H1 (cell line): ENCODE measurements at regions not wholly inside any gene's neighbourhood (a gene's known extent, or its start where the extent isn't known, plus 50 kb on each side); places are given as distances from the start of the nearest gene placed in this dataset.

Source experiments
- CTCF ChIA-PET: fragments of 300-600 bp; sonication (Branson Sonifier 250); formaldehyde crosslinking; loops from one replicate; lab custom pipeline; 2021; ENCODE audit not compliant: partially characterized antibody; lab: Charles Lee
- POLR2A ChIA-PET: fragments of 300-600 bp; sonication (Branson Sonifier 250); formaldehyde crosslinking; loops from one replicate; lab custom pipeline; 2021; ENCODE audit warnings: inconsistent platforms; ENCODE audit not compliant: partially characterized antibody; lab: Charles Lee
- DNase-seq, 2 experiments: peaks; one replicate each; pipeline versions ENCODE4 v3.0.0 to v3.0.0-alpha.2; 2010 to 2022; ENCODE audit warnings: low spot score in 2 of 2, low read depth in 1 of 2, mixed read lengths in 1 of 2
- FAIRE-seq: peaks from 2 replicates; lab custom pipeline; 2011; peaks lifted over from hg19 to GRCh38; lab: Jason Lieb, UNC
- H2AFZ ChIP-seq: 2 replicates; pipeline ENCODE4 v1.8.1; 2012; ENCODE audit warnings: low read length, inconsistent platforms
- H2AK5ac ChIP-seq: 2 replicates; pipeline ENCODE4 v1.6.1; 2013; ENCODE audit warnings: low read depth, low read length
- H2BK120ac ChIP-seq: replicated peaks from 2 replicates; pipeline ENCODE3; 2013; ENCODE audit warnings: low read depth, low read length, inconsistent platforms
- H2BK12ac ChIP-seq: 2 replicates; pipeline ENCODE4 v1.6.1; 2013; ENCODE audit warnings: low read depth, low read length
- H2BK15ac ChIP-seq: 2 replicates; pipeline ENCODE4 v1.6.1; 2013; ENCODE audit warnings: low read length
- H2BK20ac ChIP-seq: 2 replicates; pipeline ENCODE4 v1.6.1; 2013; ENCODE audit warnings: low read length
- H2BK5ac ChIP-seq: 2 replicates; pipeline ENCODE4 v1.6.1; 2013; ENCODE audit warnings: low read depth, low read length
- H3K14ac ChIP-seq: 2 replicates; pipeline ENCODE4 v1.6.1; 2013; ENCODE audit warnings: inconsistent platforms; ENCODE audit not compliant: insufficient read length
- H3K18ac ChIP-seq: 2 replicates; pipeline ENCODE4 v1.6.1; 2013; ENCODE audit warnings: low read length; ENCODE audit errors: extremely low read depth
- H3K23ac ChIP-seq: 2 replicates; pipeline ENCODE4 v1.6.1; 2013; ENCODE audit warnings: inconsistent platforms; ENCODE audit not compliant: insufficient read length
- H3K23me2 ChIP-seq: 2 replicates; pipeline ENCODE4 v1.6.1; 2013; ENCODE audit warnings: low read depth, low read length
- H3K27ac ChIP-seq: 2 replicates; pipeline ENCODE4 v1.6.1; 2011; ENCODE audit warnings: low read depth, low read length, inconsistent platforms
- H3K27me3 ChIP-seq, 4 experiments: replicated peaks in 1 of 4; 1 replicate in 1 of 4; 2 replicates in 3 of 4; pipeline versions ENCODE4 v1.6.1 to v1.8.1; 2011 to 2013; ENCODE audit warnings: low read length in 3 of 4, mild to moderate bottlenecking in 3 of 4, inconsistent platforms in 2 of 4, mixed read lengths in 2 of 4, moderate library complexity in 1 of 4; ENCODE audit not compliant: control insufficient read depth in 3 of 4, insufficient read depth in 3 of 4; ENCODE audit errors: extremely low read depth in 1 of 4
- H3K36me3 ChIP-seq, 4 experiments: 2 replicates each; pipeline versions ENCODE4 v1.6.1 to v1.8.1; 2011 to 2013; ENCODE audit warnings: mild to moderate bottlenecking in 4 of 4, low read length in 3 of 4, moderate library complexity in 2 of 4, control low read depth in 1 of 4, inconsistent platforms in 1 of 4; ENCODE audit not compliant: insufficient read depth in 4 of 4, control insufficient read depth in 2 of 4
- H3K4ac ChIP-seq: replicated peaks from 2 replicates; pipeline ENCODE3; 2013; ENCODE audit warnings: low read length, low read depth, mixed read lengths, inconsistent platforms; ENCODE audit not compliant: insufficient read length
- H3K4me1 ChIP-seq, 4 experiments: replicated peaks in 1 of 4; 1 replicate in 1 of 4; 2 replicates in 3 of 4; pipeline versions ENCODE4 v1.6.1 to v1.8.1; 2011 to 2013; ENCODE audit warnings: low read length in 3 of 4, inconsistent platforms in 2 of 4, mixed read lengths in 1 of 4; ENCODE audit not compliant: insufficient read depth in 4 of 4, control insufficient read depth in 3 of 4
- H3K4me2 ChIP-seq, 2 experiments: 2 replicates each; pipeline versions ENCODE4 v1.6.1 to v1.8.1; 2011 to 2013; ENCODE audit warnings: low read depth in 2 of 2, low read length in 2 of 2, control low read depth in 1 of 2, inconsistent platforms in 1 of 2, mild to moderate bottlenecking in 1 of 2; ENCODE audit not compliant: insufficient read depth in 1 of 2
- H3K4me3 ChIP-seq, 4 experiments: fragments of 200-600, 300-600 bp in 1 of 4; sonication (generic), shearing (Covaris generic), sonication (Bioruptor Twin) in 1 of 4; 2 replicates each; pipeline versions ENCODE4 v1.5.1 to v1.8.1; 2011 to 2016; ENCODE audit warnings: low read length in 4 of 4, low read depth in 3 of 4, control low read depth in 2 of 4, inconsistent platforms in 2 of 4, mild to moderate bottlenecking in 2 of 4, mixed read lengths in 1 of 4, moderate library complexity in 1 of 4; ENCODE audit not compliant: insufficient read depth in 2 of 4; ENCODE audit errors: extremely low read depth in 1 of 4
- H3K56ac ChIP-seq: replicated peaks from 2 replicates; pipeline ENCODE3; 2013; ENCODE audit warnings: low read depth, mild to moderate bottlenecking, mixed read lengths, low read length, inconsistent platforms; ENCODE audit not compliant: insufficient read length
- H3K79me1 ChIP-seq: 2 replicates; pipeline ENCODE4 v1.6.1; 2013; ENCODE audit warnings: low read depth, low read length, control low read depth
- H3K79me2 ChIP-seq, 2 experiments: 2 replicates each; pipeline versions ENCODE4 v1.6.1 to v1.8.1; 2012 to 2013; ENCODE audit warnings: low read length in 2 of 2, mild to moderate bottlenecking in 2 of 2, inconsistent platforms in 1 of 2; ENCODE audit not compliant: insufficient read depth in 2 of 2, control insufficient read depth in 1 of 2
- H3K9ac ChIP-seq, 4 experiments: replicated peaks in 1 of 4; 1 replicate in 1 of 4; 2 replicates in 3 of 4; pipeline versions ENCODE4 v1.6.1 to v1.8.1; 2011 to 2013; ENCODE audit warnings: low read depth in 3 of 4, low read length in 3 of 4, control low read depth in 2 of 4, mild to moderate bottlenecking in 2 of 4, moderate library complexity in 2 of 4, inconsistent platforms in 1 of 4; ENCODE audit errors: extremely low read depth in 1 of 4
- H3K9me3 ChIP-seq, 2 experiments: 2 replicates each; pipeline versions ENCODE4 v1.6.1 to v1.8.1; 2012 to 2013; ENCODE audit warnings: mild to moderate bottlenecking in 2 of 2, moderate library complexity in 2 of 2, control low read depth in 1 of 2, inconsistent platforms in 1 of 2, low read depth in 1 of 2, low read length in 1 of 2, mixed read lengths in 1 of 2; ENCODE audit not compliant: insufficient read depth in 2 of 2
- H4K20me1 ChIP-seq, 2 experiments: replicated peaks in 1 of 2; 2 replicates each; pipeline versions ENCODE3 to v1.8.1; 2011 to 2013; ENCODE audit warnings: inconsistent platforms in 2 of 2, low read length in 2 of 2, mild to moderate bottlenecking in 1 of 2; ENCODE audit not compliant: insufficient read depth in 2 of 2, control insufficient read depth in 1 of 2
- H4K5ac ChIP-seq: 2 replicates; pipeline ENCODE4 v1.6.1; 2013; ENCODE audit warnings: low read length, low read depth, mixed read lengths, inconsistent platforms; ENCODE audit not compliant: insufficient read length
- H4K8ac ChIP-seq: 2 replicates; pipeline ENCODE4 v1.8.0; 2013; ENCODE audit warnings: mild to moderate bottlenecking, moderate library complexity, low read length, inconsistent platforms; ENCODE audit not compliant: insufficient read depth; ENCODE audit errors: extremely low read depth
- H4K91ac ChIP-seq: replicated peaks from 2 replicates; pipeline ENCODE3; 2013; ENCODE audit warnings: low read length, mixed read lengths, inconsistent platforms; ENCODE audit not compliant: insufficient read length
- CEBPB ChIP-seq: IDR thresholded peaks from 2 replicates; pipeline ENCODE4 v1.6.1; 2012; ENCODE audit warnings: low read depth, low read length
- EGR1 ChIP-seq: IDR thresholded peaks from 2 replicates; pipeline ENCODE4 v1.6.1; 2011; ENCODE audit warnings: low read depth, low read length, borderline replicate concordance
- GABPA ChIP-seq: IDR thresholded peaks from 2 replicates; pipeline ENCODE4 v1.6.1; 2011; ENCODE audit warnings: mild to moderate bottlenecking, low read length, moderate library complexity, borderline replicate concordance; ENCODE audit not compliant: insufficient read depth
- HDAC6 ChIP-seq: IDR thresholded peaks from one replicate; pipeline ENCODE4 v1.7.1; 2012; ENCODE audit warnings: low read depth, mild to moderate bottlenecking, inconsistent platforms, low read length, moderate library complexity
- KDM5A ChIP-seq: fragments of 200-600 bp; IDR thresholded peaks from 2 replicates; pipeline ENCODE4 v1.7.1; 2012; ENCODE audit warnings: mild to moderate bottlenecking, low read length, inconsistent platforms, mixed read lengths
- MAFK ChIP-seq: IDR thresholded peaks from 2 replicates; pipeline ENCODE4 v1.6.1; 2012; ENCODE audit warnings: low read depth, mild to moderate bottlenecking, improper control_type of control experiment, low read length
- RBBP5 ChIP-seq: IDR thresholded peaks from 2 replicates; pipeline ENCODE4 v1.7.1; 2012; ENCODE audit warnings: low read depth, mild to moderate bottlenecking, inconsistent platforms, low read length, moderate library complexity, borderline replicate concordance
- SAP30 ChIP-seq: fragments of 300-600 bp; sonication (generic); IDR thresholded peaks from 2 replicates; pipeline ENCODE4 v1.7.1; 2012; ENCODE audit warnings: low read length, moderate library complexity, mild to moderate bottlenecking, inconsistent platforms; ENCODE audit not compliant: insufficient read depth, insufficient replicate concordance
- SIX5 ChIP-seq: IDR thresholded peaks from 2 replicates; pipeline ENCODE4 v1.6.1; 2011; ENCODE audit warnings: mild to moderate bottlenecking, low read depth, low read length
- TAF1 ChIP-seq: IDR thresholded peaks from 2 replicates; pipeline ENCODE4 v1.6.1; 2011; ENCODE audit warnings: mild to moderate bottlenecking, low read depth, low read length
- TBP ChIP-seq: IDR thresholded peaks from 2 replicates; pipeline ENCODE4 v1.6.1; 2011; ENCODE audit warnings: low read depth, low read length, improper control_type of control experiment
- TF ChIP-seq, protein P1 (sequence below): IDR thresholded peaks from 2 replicates; pipeline ENCODE4 v1.6.1; 2011; ENCODE audit warnings: low read length, improper control_type of control experiment

DNA sequence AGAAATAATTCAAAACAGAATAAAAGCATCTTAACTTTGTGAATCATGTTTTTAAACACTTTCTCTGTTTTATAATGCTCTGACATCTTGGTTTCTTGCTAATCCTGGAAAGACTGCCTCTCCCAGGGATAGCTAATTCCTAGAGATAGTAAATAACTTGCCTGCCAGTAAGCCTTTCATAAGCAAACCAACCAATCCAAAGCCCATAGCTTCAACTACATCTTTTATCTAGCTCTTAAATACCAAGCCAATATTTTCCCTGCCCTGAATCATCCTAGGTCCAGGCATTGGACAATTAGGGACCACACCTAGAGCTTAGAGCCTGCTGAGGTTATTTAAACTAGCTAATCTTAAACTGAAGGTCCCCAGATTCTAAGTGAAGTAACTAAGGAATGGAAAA lies 223.7 kb upstream of the DIPK2B start:
- H3K36me3 ChIP-seq = no peaks in the 10 kb centered on the region
- H3K9me3 ChIP-seq = no peaks in the 10 kb centered on the region

More for the DNA sequence above, 223.7 kb upstream of the DIPK2B start:
- Histone ChIP-seq H3K4me3 (no peak overlapping the region), H2BK20ac (no peak overlapping the region), H3K4ac (no peak overlapping the region), H2BK5ac (no peak overlapping the region), H2AFZ (no peak overlapping the region), H3K4me1 (peaks cover 0 to 3% (median 0%) of the 10 kb centered on the region in 4 experiments; a peak in 1 of 7 replicates), H3K79me1 (no peaks in the 10 kb centered on the region), H3K23me2 (no peaks in the 10 kb centered on the region), H3K27me3 (no peaks in the 10 kb centered on the region), H3K23ac (no peak overlapping the region), H3K27ac (no peak overlapping the region), H3K14ac (no peak overlapping the region), H4K20me1 (no peaks in the 10 kb centered on the region), H2BK12ac (no peak overlapping the region), H4K91ac (no peak overlapping the region), H4K8ac (no peak overlapping the region), H3K18ac (no peak overlapping the region), H2BK15ac (no peak overlapping the region), H3K4me2 (no peak overlapping the region), H3K9ac (no peak overlapping the region), H4K5ac (no peak overlapping the region), H3K56ac (no peak overlapping the region), H2BK120ac (no peak overlapping the region), H2AK5ac (no peak overlapping the region), H3K79me2 (no peaks in the 10 kb centered on the region)
- ChIA-PET CTCF (no interaction called here), POLR2A (interaction anchor here (1.2 kb wide), 1 partner anchor 10 kb away, joined by 6 read pairs; no protein-coding TSS in a partner anchor)
- no peak for FAIRE-seq
- TF ChIP-seq HDAC6 (no peak), SIX5 (no peak), CEBPB (no peak), KDM5A (no peak), TAF1 (no peak), SAP30 (no peak), MAFK (no peak), GABPA (no peak), RBBP5 (no peak), EGR1 (no peak), TBP (no peak)
- TF ChIP-seq, protein P1, sequence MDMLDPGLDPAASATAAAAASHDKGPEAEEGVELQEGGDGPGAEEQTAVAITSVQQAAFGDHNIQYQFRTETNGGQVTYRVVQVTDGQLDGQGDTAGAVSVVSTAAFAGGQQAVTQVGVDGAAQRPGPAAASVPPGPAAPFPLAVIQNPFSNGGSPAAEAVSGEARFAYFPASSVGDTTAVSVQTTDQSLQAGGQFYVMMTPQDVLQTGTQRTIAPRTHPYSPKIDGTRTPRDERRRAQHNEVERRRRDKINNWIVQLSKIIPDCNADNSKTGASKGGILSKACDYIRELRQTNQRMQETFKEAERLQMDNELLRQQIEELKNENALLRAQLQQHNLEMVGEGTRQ = no peak
- DNase-seq = no peak
